Right cardiac atrium (tissue), 5 donors: ENCODE measurements at regions not wholly inside any gene's neighbourhood (a gene's known extent, or its start where the extent isn't known, plus 50 kb on each side); places are given as distances from the start of the nearest gene placed in this dataset.

Experiments used
- ATAC-seq, 2 donors: fragments of 200-7000 bp; cut with Tn5 transposase; one replicate each; pipeline versions ENCODE4 v1.8.0 to v1.9.1; 2020; ENCODE audit warnings: moderate library complexity in 2 of 2, mild to moderate bottlenecking in 1 of 2
- DNase-seq, 3 donors: peaks; one replicate each; pipeline ENCODE4 v3.0.0-alpha.2; 2020
- H3K27ac ChIP-seq: one replicate; pipeline ENCODE4 v1.5.1; 2013; ENCODE audit warnings: mild to moderate bottlenecking, low read length, control low read depth, moderate library complexity
- H3K27me3 ChIP-seq: one replicate; pipeline ENCODE4 v1.6.1; 2013; ENCODE audit not compliant: control insufficient read depth, insufficient read depth
- H3K4me1 ChIP-seq: one replicate; pipeline ENCODE4 v1.6.1; 2013; ENCODE audit warnings: low read length; ENCODE audit not compliant: control insufficient read depth, insufficient read depth
- H3K4me3 ChIP-seq: one replicate; pipeline ENCODE4 v1.5.1; 2013; ENCODE audit warnings: low read length, control low read depth
- H3K9me3 ChIP-seq: one replicate; pipeline ENCODE4 v1.6.1; 2013; ENCODE audit warnings: low read length; ENCODE audit not compliant: control insufficient read depth
- WGBS: extraction: QIAGEN DNeasy Blood & Tissue Kit; methylation state at CpG from one replicate; pipeline ENCODE4 v1.1.7; 2013; 5-methylcytosine and 5-hydroxymethylcytosine counted together
- intact Hi-C, 4 donors: fragments of 100-400 bp; cut with DNase I; formaldehyde crosslinking; loops; one replicate each; pipeline versions ENCODE4 v1.11.0 to v1.14.0; 2022 to 2023
- donor health status: healthy with polysubstance abuse.
- donor health status: DM: no; HTN: yes; CAD: no.
- donor health status: DM: no; HTN: no; CAD: no.
- donor health status: DM: no; HTN: yes; CAD: no; lungs with severe emphysema.
- donor health status: DM: yes; HTN: yes; CAD: no.

DNA sequence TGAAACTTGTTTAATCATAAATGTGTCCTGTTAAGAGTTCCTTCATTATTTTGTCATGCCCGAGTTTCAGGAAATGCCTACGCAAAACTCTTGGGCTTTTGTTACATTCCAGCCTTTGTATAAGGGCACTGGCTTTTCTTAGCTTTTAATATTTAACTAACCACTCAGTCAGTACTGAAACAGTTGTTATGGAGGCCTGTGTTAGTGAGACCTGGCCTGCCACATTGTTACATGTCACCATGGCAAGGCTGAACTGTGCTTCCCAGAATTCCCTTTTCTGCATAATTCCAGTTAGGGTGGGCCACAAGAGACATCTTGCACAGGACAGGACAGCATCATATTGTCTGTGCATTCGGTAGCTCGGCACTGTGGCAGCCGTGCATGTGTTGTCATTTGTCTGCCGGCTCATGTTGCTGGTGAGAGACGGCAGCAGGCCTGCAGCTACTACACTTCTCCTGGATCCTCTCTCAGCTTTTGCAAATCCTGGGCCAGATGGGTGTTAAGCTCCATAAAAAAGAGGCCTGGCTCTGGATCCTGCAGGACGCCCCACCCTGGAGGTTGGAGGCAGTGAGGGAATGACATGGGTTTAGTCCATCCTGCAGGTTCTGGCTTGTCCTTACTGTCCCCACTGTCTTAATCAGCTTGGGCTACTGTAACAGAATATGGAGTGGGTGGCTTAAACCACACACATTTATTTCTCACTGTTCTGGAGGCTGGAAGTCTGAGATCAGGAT, 128.8 kb upstream of the DTNBP1 start:
- intact Hi-C loops, result no loop called here
- ATAC-seq, result no peak

DNA sequence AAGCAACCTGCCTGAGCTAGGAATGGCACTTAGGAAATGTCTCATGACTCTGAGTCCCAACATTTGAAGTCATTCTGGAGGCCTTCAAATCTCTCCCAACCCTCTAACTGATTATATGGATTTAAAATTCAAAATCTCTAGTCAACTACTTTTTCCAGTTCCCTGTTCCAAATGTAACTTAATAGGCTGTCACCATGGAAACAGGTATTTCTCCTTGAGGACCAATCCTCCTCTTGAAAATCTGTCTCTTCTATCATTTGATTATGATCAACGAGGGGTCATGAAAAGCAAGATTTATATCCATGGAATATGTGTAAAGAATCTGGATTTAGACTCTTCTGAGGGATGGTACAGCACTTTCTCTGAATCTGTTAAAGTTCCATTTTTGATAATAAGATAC, 127.3 kb upstream of the DTNBP1 start:
- intact Hi-C loops, result no loop called here
- no peaks in the 10 kb centered on the region for H3K4me1 ChIP-seq
- H3K9me3 ChIP-seq, result no peaks in the 10 kb centered on the region
- no peak overlapping the region for H3K27ac ChIP-seq
- H3K27me3 ChIP-seq, result no peaks in the 10 kb centered on the region
- H3K4me3 ChIP-seq, result no peak overlapping the region
- no peak for ATAC-seq
- WGBS, result 99% methylated on average over 1 of the region's 1 CpG
- no peak for DNase-seq

More for the DNA sequence above, 128.8 kb upstream of the DTNBP1 start:
- Histone ChIP-seq H3K9me3 (no peaks in the 10 kb centered on the region), H3K27ac (no peak overlapping the region), H3K4me3 (no peak overlapping the region), H3K27me3 (no peaks in the 10 kb centered on the region), H3K4me1 (peaks cover 3% of the 10 kb centered on the region)
- WGBS, result 80% methylated on average over 8 of the region's 8 CpGs
- DNase-seq, result no peak

DNA sequence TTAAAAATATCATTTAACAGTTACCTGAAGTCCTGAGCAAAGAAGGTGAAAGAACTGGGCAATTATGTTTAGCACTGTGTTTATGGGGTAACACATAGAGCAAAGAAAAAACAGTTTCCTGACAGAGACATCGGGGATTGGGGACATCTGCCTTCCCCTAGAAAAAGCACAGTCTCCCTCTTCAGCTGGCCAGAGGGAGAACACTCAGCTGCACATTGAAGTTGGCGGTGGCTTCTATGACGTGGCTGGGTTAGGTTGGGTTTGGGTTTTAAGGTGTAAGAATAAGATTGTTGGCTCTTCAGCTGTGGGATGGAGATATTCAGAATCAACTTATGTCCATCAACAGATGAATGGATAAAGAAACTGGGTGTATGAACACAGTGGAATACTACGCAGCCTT, 124.0 kb upstream of the DTNBP1 start:
- H3K4me1 ChIP-seq, result no peaks in the 10 kb centered on the region
- intact Hi-C loops, result no loop called here
- H3K27me3 ChIP-seq, result no peaks in the 10 kb centered on the region
- WGBS, result 98% methylated on average over 4 of the region's 4 CpGs
- no peak for DNase-seq
- no peak for ATAC-seq
- no peak overlapping the region for H3K4me3 ChIP-seq
- no peaks in the 10 kb centered on the region for H3K9me3 ChIP-seq
- no peak overlapping the region for H3K27ac ChIP-seq

DNA sequence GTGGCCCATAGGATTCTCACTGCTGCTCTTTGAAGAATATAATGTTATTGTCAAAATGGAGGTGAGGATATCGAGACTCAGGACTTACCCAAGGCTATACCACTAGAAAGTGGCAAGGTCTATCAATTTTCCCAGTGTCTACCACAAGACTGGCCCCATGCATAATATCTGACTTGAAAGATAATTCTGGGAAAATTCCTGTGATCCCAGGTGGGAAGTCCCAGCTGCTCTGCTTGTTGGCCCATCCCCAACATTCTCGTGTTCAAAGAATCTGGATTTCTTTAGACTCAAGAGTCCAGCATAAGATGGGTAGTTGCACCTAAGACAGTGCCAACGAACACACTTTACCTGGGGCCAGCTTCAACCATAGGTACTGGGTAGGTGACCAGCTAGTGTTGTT, 120.7 kb upstream of the DTNBP1 start:
- Histone ChIP-seq H3K4me3 (no peak overlapping the region), H3K27ac (no peak overlapping the region), H3K9me3 (no peaks in the 10 kb centered on the region), H3K27me3 (no peaks in the 10 kb centered on the region), H3K4me1 (no peaks in the 10 kb centered on the region)
- intact Hi-C loops, result no loop called here
- no peak for ATAC-seq
- 81% methylated on average over 3 of the region's 3 CpGs for WGBS
- DNase-seq, result no peak

DNA sequence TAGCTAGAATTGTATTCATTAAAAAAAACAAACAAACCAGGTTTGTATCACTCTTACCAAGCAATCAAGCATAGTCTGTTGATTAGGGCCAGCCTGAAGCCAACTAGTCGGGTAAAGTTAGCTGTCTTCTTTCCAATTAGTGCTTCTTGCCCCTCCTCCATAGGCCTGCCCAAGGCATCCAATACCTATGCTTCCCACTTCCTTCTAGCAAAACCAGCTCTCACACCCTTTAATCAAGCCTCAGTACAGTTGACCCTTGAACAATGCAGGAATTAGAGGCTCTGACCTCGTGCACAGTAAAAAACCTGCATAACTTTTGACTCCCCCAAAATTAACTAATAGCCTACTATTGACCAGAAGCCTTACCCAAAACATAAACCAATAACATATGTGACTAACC, 119.1 kb upstream of the DTNBP1 start:
- WGBS, result 83% methylated on average over 2 of the region's 2 CpGs
- ATAC-seq, result no peak
- intact Hi-C loops, result no loop called here

DNA sequence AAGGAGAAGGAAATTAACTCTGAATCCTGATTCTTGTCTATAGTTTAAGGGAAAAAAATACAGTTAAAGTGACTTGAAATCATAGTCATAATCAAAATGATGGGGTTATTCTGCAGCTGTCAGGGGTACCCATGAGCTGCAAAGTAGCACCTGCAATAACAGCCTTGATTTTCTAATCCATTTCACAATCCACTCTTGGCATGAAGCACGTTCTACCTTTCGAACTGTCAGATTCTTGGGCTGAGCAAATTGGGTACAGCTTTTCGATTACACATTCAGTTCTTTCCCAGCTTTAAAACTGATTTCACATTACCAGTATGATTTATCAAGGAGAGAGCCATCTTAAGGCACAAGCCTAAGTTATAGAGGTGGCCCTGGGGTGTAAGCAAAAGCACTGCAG, 118.5 kb upstream of the DTNBP1 start:
- H3K27ac ChIP-seq, result no peak overlapping the region
- no peaks in the 10 kb centered on the region for H3K9me3 ChIP-seq
- DNase-seq, result no peak
- H3K27me3 ChIP-seq, result no peaks in the 10 kb centered on the region
- intact Hi-C loops, result no loop called here
- no peak overlapping the region for H3K4me3 ChIP-seq
- no peak for ATAC-seq
- H3K4me1 ChIP-seq, result no peaks in the 10 kb centered on the region
- WGBS, result 86% methylated on average over 3 of the region's 3 CpGs

More for the DNA sequence above, 119.1 kb upstream of the DTNBP1 start:
- DNase-seq, result no peak
- no peak overlapping the region for H3K27ac ChIP-seq
- no peaks in the 10 kb centered on the region for H3K4me1 ChIP-seq
- H3K27me3 ChIP-seq, result no peaks in the 10 kb centered on the region
- no peaks in the 10 kb centered on the region for H3K9me3 ChIP-seq
- H3K4me3 ChIP-seq, result no peak overlapping the region

DNA sequence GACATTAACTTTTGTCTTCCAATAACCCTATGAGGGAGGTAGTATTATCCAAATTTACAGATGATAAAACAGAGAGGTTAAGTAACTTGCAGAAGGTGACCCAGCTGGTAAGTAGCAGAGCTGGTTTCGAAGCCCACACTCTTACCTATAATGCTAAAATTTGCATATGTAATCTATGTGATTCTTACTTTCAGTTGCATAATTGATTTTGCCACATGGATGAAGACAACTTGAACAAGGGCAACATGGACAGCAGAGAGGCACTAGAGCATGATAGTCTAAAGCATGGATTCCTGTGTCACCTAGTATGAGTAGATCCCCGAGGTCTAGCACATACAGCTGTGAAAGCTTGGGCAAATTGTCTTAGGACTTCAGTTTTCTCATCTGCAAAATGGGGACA, 117.6 kb upstream of the DTNBP1 start:
- intact Hi-C loops, result no loop called here
- Histone ChIP-seq H3K4me1 (no peaks in the 10 kb centered on the region), H3K4me3 (no peak overlapping the region), H3K27me3 (no peaks in the 10 kb centered on the region), H3K9me3 (no peaks in the 10 kb centered on the region), H3K27ac (no peak overlapping the region)
- ATAC-seq, result no peak
- WGBS, result 79% methylated on average over 2 of the region's 2 CpGs
- DNase-seq, result no peak

DNA sequence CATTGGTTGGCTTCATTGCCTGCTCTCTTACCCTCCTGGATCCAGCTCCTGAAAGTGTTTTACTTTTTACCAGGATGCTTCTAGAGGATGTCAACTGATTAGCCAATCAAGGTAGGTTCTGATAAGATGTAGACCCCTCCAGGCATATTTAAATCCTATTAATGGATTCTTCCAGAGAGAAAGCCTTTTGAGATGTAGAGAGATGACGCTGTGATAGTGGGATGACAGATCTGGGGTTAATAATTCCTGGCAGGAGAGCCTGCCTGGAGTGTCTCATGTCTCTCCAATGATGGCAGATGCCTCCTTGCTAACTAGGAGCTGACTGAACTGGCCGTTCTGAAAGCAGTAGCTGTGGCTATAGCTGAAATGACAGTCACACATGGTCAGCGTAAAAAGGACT, 116.9 kb upstream of the DTNBP1 start:
- ATAC-seq (no peak), DNase-seq (no peak)
- Histone ChIP-seq H3K27ac (no peak overlapping the region), H3K4me3 (no peak overlapping the region), H3K4me1 (no peaks in the 10 kb centered on the region), H3K27me3 (no peaks in the 10 kb centered on the region), H3K9me3 (no peaks in the 10 kb centered on the region)
- WGBS, result 40% methylated on average over 3 of the region's 3 CpGs
- intact Hi-C loops, result no loop called here

DNA sequence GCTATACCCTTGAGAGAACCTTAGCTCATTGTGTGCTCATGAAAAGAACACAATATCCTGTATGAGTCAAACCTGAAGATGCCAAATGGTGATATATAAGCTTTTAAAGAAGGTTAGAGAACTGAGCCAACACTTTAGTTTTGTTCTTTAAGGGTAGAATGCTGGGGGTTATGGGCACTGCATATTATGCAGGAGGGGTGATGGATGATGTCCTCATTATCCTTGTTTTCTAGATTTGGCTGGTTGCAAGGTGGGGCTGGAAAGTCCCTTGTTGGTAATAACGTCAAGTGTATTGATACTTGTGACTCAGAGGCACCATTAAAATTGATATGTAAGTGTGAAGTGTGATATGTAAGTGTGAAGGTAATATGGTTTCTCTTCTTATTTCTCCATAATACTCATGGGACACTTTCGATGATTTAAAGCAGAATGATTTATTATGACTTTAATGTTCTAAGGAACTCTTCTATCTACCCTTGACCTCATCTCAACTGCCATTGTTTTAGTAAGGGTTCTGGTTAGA, 113.7 kb upstream of the DTNBP1 start:
- no peak for ATAC-seq
- Histone ChIP-seq H3K4me1 (no peaks in the 10 kb centered on the region), H3K4me3 (no peak overlapping the region), H3K27me3 (no peaks in the 10 kb centered on the region), H3K9me3 (no peaks in the 10 kb centered on the region), H3K27ac (no peak overlapping the region)
- intact Hi-C loops, result no loop called here
- no peak for DNase-seq
- WGBS, result 89% methylated on average over 2 of the region's 2 CpGs

DNA sequence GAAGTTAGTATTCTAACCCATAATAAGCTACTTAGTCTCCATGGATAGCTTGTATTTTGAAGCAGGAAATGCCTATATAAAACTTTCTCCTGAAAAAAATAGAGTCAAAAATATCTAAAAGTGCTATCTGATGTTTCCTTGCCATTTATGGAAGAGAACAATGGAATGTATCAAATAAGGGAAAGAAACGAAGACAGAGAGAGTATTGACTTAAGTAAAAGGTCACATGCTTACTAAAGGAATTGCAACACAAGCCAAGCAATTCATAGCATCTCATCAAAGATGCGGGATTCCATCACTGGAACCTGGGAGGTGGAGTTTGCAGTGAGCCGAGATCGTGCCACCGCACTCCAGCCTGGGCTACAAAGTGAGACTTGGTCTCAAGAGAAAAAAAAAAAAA, 112.9 kb upstream of the DTNBP1 start:
- intact Hi-C loops, result no loop called here
- ATAC-seq (no peak), DNase-seq (no peak)
- Histone ChIP-seq H3K4me1 (no peaks in the 10 kb centered on the region), H3K9me3 (no peaks in the 10 kb centered on the region), H3K27me3 (no peaks in the 10 kb centered on the region), H3K27ac (no peak overlapping the region), H3K4me3 (no peak overlapping the region)
- 81% methylated on average over 5 of the region's 5 CpGs for WGBS

DNA sequence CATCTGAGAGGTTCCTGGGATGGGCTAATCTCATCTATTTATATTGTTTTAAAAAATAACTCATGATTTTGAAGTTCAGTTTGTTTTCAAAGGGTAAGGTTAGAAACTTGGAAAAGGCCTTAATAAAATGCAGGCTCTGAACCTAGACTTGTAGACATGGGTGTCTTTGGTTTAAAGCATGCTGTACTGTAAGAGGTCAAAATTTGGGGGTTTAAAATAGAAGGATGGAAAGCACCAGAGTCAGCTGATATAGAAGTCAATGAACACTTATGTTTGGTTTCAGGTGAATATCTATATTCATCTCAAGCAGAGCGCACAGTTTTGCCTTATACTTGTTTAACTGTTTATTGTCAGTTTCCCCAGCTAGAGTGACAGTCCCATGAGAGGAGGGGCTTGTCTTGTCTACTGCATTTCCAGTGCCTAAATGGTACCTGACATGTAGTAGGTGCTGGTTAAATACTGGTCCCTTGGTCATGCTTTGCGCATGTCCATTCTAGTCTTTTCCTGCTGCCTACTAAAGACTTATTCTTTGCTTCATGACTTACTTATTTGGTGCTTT, 112.3 kb upstream of the DTNBP1 start:
- H3K4me1 ChIP-seq, result no peaks in the 10 kb centered on the region
- no peak overlapping the region for H3K27ac ChIP-seq
- no peaks in the 10 kb centered on the region for H3K27me3 ChIP-seq
- intact Hi-C loops, result no loop called here
- no peak overlapping the region for H3K4me3 ChIP-seq
- DNase-seq (no peak), ATAC-seq (no peak)
- H3K9me3 ChIP-seq, result no peaks in the 10 kb centered on the region
- WGBS, result 91% methylated on average over 2 of the region's 2 CpGs
